ENCODE measurements at regions not wholly inside any gene's neighbourhood (a gene's known extent, or its start where the extent isn't known, plus 50 kb on each side); places are given as distances from the start of the nearest gene placed in this dataset.
A peak's percentile ranks its signal among the peaks of the same experiment; 100 is the strongest.

GRCh38 chr18:54100920-54101470 lies 123.5 kb downstream of the MBD2 start:
- peak; percentile 5 for DNase-seq (ENCODE audit: low read depth)

GRCh38 chr18:54100466-54100865 lies 124.0 kb downstream of the MBD2 start:
- no peak for DNase-seq (ENCODE audit: low read depth)

- no peak for DNase-seq (ENCODE audit: low read depth)
Observed at GRCh38 chr18:54094474-54094873, 130.0 kb downstream of the MBD2 start.

- DNase-seq (ENCODE audit: low read depth): no peak
Observed at GRCh38 chr18:54090856-54091255, 133.6 kb downstream of the MBD2 start.

- DNase-seq (ENCODE audit: low read depth): no peak
Observed at GRCh38 chr18:54089749-54090459, 134.6 kb downstream of the MBD2 start.

- no peak for DNase-seq (ENCODE audit: low read depth)
Observed at GRCh38 chr18:54086863-54087262, 137.6 kb downstream of the MBD2 start.

- DNase-seq (ENCODE audit: low read depth): no peak
Observed at GRCh38 chr18:54086046-54086802, 138.2 kb downstream of the MBD2 start.

GRCh38 chr18:54080858-54081257 lies 143.6 kb downstream of the MBD2 start:
- DNase-seq (ENCODE audit: low read depth): no peak

GRCh38 chr18:54076166-54076565 lies 148.3 kb downstream of the MBD2 start:
- no peak for DNase-seq (ENCODE audit: low read depth)

- DNase-seq (ENCODE audit: low read depth): no peak
Observed at GRCh38 chr18:54075689-54076088, 148.8 kb downstream of the MBD2 start.

- DNase-seq (ENCODE audit: low read depth): no peak
Observed at GRCh38 chr18:54069729-54070128, 154.7 kb downstream of the MBD2 start.

- DNase-seq (ENCODE audit: low read depth): no peak
Observed at GRCh38 chr18:54060343-54061005, 164.0 kb downstream of the MBD2 start.

GRCh38 chr18:54052732-54053429 lies 171.6 kb downstream of the MBD2 start:
- no peak for DNase-seq (ENCODE audit: low read depth)

GRCh38 chr18:54052259-54052658 lies 172.2 kb downstream of the MBD2 start:
- no peak for DNase-seq (ENCODE audit: low read depth)

GRCh38 chr18:54043484-54044251 lies 180.8 kb downstream of the MBD2 start:
- peak; percentile 2 for DNase-seq (ENCODE audit: low read depth)

GRCh38 chr18:54035927-54036326 lies 188.5 kb downstream of the MBD2 start:
- no peak for DNase-seq (ENCODE audit: low read depth)

- DNase-seq (ENCODE audit: low read depth): peak; percentile 2
Observed at GRCh38 chr18:54033052-54033451, 191.4 kb downstream of the MBD2 start.

- DNase-seq (ENCODE audit: low read depth): no peak
Observed at GRCh38 chr18:54032412-54032811, 192.1 kb downstream of the MBD2 start.

GRCh38 chr18:54031243-54031642 lies 193.2 kb downstream of the MBD2 start:
- DNase-seq (ENCODE audit: low read depth): no peak

GRCh38 chr18:54030434-54030833 lies 194.0 kb downstream of the MBD2 start:
- no peak for DNase-seq (ENCODE audit: low read depth)

- peak; percentile 66 for DNase-seq (ENCODE audit: low read depth)
Observed at GRCh38 chr18:54023471-54023870, 201.0 kb downstream of the MBD2 start.

Data from amniotic epithelial cell (primary cell).